OCI-LY3 (cell line): ENCODE measurements at regions not wholly inside any gene's neighbourhood (a gene's known extent, or its start where the extent isn't known, plus 50 kb on each side); places are given as distances from the start of the nearest gene placed in this dataset.

ENCODE experiments used
- CTCF ChIP-seq: fragments of 200-600, 300-600 bp; sonication (generic); IDR thresholded peaks from 2 replicates; pipeline ENCODE4 v1.5.1; 2014; ENCODE audit warnings: antibody characterized with exemption, low read length, low read depth
- EZH2phosphoT487 ChIP-seq: fragments of 200-600 bp; shearing (Covaris generic); IDR thresholded peaks from 2 replicates; pipeline ENCODE4 v1.6.1; 2018; ENCODE audit warnings: antibody characterized with exemption, mixed run types, low read depth

GRCh38 chr18:28714498-28714897, 537.6 kb upstream of the CDH2 start:
- TF ChIP-seq CTCF (no peak), EZH2phosphoT487 (no peak)
